GM19238 (cell line): ENCODE measurements at regions not wholly inside any gene's neighbourhood (a gene's known extent, or its start where the extent isn't known, plus 50 kb on each side); places are given as distances from the start of the nearest gene placed in this dataset.
"Not testable (repeated sequence)": the region's sequence is repeated elsewhere in the genome, so short reads cannot be mapped to it uniquely, and the experiment has no call there.

ENCODE experiments used
- DNase-seq: peaks from one replicate; pipeline ENCODE4 v3.0.0; 2011; ENCODE audit warnings: low spot score; ENCODE audit not compliant: insufficient read length

GRCh38 chr1:61580417-61580816 lies 144.5 kb downstream of the TM2D1 start:
- DNase-seq: no peak

- no peak for DNase-seq
Observed at GRCh38 chr1:61579802-61580201, 145.1 kb downstream of the TM2D1 start.

GRCh38 chr1:61572046-61572445 lies 152.9 kb downstream of the TM2D1 start:
- no peak for DNase-seq

GRCh38 chr1:61570191-61570590 lies 154.8 kb downstream of the TM2D1 start:
- no peak for DNase-seq

GRCh38 chr1:61569303-61569621 lies 155.7 kb downstream of the TM2D1 start:
- no peak for DNase-seq

GRCh38 chr1:61568460-61569302 lies 156.3 kb downstream of the TM2D1 start:
- no peak for DNase-seq

GRCh38 chr1:61566177-61566576 lies 158.8 kb downstream of the TM2D1 start:
- no peak for DNase-seq

- no peak for DNase-seq
Observed at GRCh38 chr1:61563611-61564010, 161.3 kb downstream of the TM2D1 start.

GRCh38 chr1:61561666-61562065 lies 163.3 kb downstream of the TM2D1 start:
- no peak for DNase-seq

- DNase-seq: no peak
Observed at GRCh38 chr1:61560385-61560784, 164.6 kb downstream of the TM2D1 start.

- no peak for DNase-seq
Observed at GRCh38 chr1:61556631-61557030, 168.3 kb downstream of the TM2D1 start.

GRCh38 chr1:61552630-61553305 lies 172.2 kb downstream of the TM2D1 start:
- DNase-seq: no peak

GRCh38 chr1:61547302-61547701 lies 177.6 kb downstream of the TM2D1 start:
- DNase-seq: not testable (repeated sequence)

GRCh38 chr1:61544870-61545269 lies 180.1 kb downstream of the TM2D1 start:
- DNase-seq: not testable (repeated sequence)

- DNase-seq: not testable (repeated sequence)
Observed at GRCh38 chr1:61543498-61543897, 181.4 kb downstream of the TM2D1 start.

GRCh38 chr1:61539720-61540462 lies 185.1 kb downstream of the TM2D1 start:
- no peak for DNase-seq

- DNase-seq: no peak
Observed at GRCh38 chr1:61538228-61538627, 186.7 kb downstream of the TM2D1 start.

- DNase-seq: no peak
Observed at GRCh38 chr1:61536174-61537108, 188.5 kb downstream of the TM2D1 start.

- no peak for DNase-seq
Observed at GRCh38 chr1:61534847-61535246, 190.1 kb downstream of the TM2D1 start.

GRCh38 chr1:61533546-61533945 lies 191.4 kb downstream of the TM2D1 start:
- DNase-seq: no peak

GRCh38 chr1:61531716-61532115 lies 193.2 kb downstream of the TM2D1 start:
- DNase-seq: no peak
